GM23338 (cell line): ENCODE measurements at regions not wholly inside any gene's neighbourhood (a gene's known extent, or its start where the extent isn't known, plus 50 kb on each side); places are given as distances from the start of the nearest gene placed in this dataset.

Experiments used
- ATAC-seq: fragments of 200-7000 bp; cut with Tn5 transposase; 3 replicates; pipeline ENCODE4 v1.9.1; 2020
- DNase-seq: peaks from one replicate; pipeline ENCODE4 v3.0.0-alpha.2; 2015; ENCODE audit warnings: low spot score
- H2AFZ ChIP-seq: fragments of 200-600 bp; sonication (generic); 2 replicates; pipeline ENCODE4 v1.8.0; 2016; ENCODE audit warnings: antibody characterized with exemption, mild to moderate bottlenecking, moderate library complexity
- H3F3A ChIP-seq: fragments of 200-600 bp; sonication (generic); replicated peaks from 2 replicates; pipeline ENCODE4 v1.8.0; 2017; ENCODE audit warnings: antibody characterized with exemption, mixed run types, low read depth
- H3K27ac ChIP-seq: fragments of 200-600 bp; sonication (generic); 2 replicates; pipeline ENCODE4 v1.6.1; 2016; ENCODE audit warnings: low read depth
- H3K27me3 ChIP-seq: fragments of 200-600 bp; sonication (generic); 2 replicates; pipeline ENCODE4 v1.8.0; 2016; ENCODE audit warnings: mild to moderate bottlenecking, mixed run types, moderate library complexity; ENCODE audit not compliant: insufficient read depth
- H3K36me3 ChIP-seq: fragments of 200-600 bp; sonication (generic); 2 replicates; pipeline ENCODE4 v1.8.0; 2016; ENCODE audit warnings: mild to moderate bottlenecking; ENCODE audit not compliant: insufficient read depth
- H3K4me1 ChIP-seq: fragments of 200-600 bp; sonication (generic); 2 replicates; pipeline ENCODE4 v1.8.0; 2016; ENCODE audit warnings: mild to moderate bottlenecking, moderate library complexity; ENCODE audit not compliant: insufficient read depth
- H3K4me2 ChIP-seq: fragments of 200-600 bp; sonication (generic); 2 replicates; pipeline ENCODE4 v1.7.1; 2017; ENCODE audit warnings: mixed run types
- H3K4me3 ChIP-seq: fragments of 200-600 bp; sonication (generic); 2 replicates; pipeline ENCODE4 v1.6.1; 2016; ENCODE audit warnings: mixed run types
- H3K79me2 ChIP-seq: fragments of 200-600 bp; sonication (generic); replicated peaks from 2 replicates; pipeline ENCODE4 v1.8.0; 2017; ENCODE audit warnings: mild to moderate bottlenecking; ENCODE audit not compliant: insufficient read depth
- H3K9me2 ChIP-seq: fragments of 200-600 bp; sonication (generic); 2 replicates; pipeline ENCODE4 v1.8.0; 2017; ENCODE audit not compliant: insufficient read depth
- H4K20me1 ChIP-seq: fragments of 200-600 bp; sonication (generic); replicated peaks from 2 replicates; pipeline ENCODE4 v1.8.0; 2017; ENCODE audit warnings: mild to moderate bottlenecking; ENCODE audit not compliant: insufficient read depth
- H3K27ac Mint-ChIP-seq: 2 replicates; pipeline ENCODE4 v1.8.0; 2020; ENCODE audit warnings: inconsistent platforms, mild to moderate bottlenecking, moderate library complexity, mixed read lengths
- H3K27me3 Mint-ChIP-seq: 3 replicates; pipeline ENCODE4 v1.8.0; 2022; ENCODE audit warnings: low read depth, mild to moderate bottlenecking, moderate library complexity, mixed read lengths, inconsistent platforms; ENCODE audit not compliant: insufficient read depth, poor library complexity
- H3K36me3 Mint-ChIP-seq: 3 replicates; pipeline ENCODE4 v1.8.0; 2021; ENCODE audit warnings: low read depth, mild to moderate bottlenecking, inconsistent platforms, moderate library complexity, mixed read lengths
- H3K4me1 Mint-ChIP-seq: 3 replicates; pipeline ENCODE4 v1.8.0; 2020; ENCODE audit warnings: mild to moderate bottlenecking, inconsistent platforms, mixed read lengths
- H3K4me3 Mint-ChIP-seq: 3 replicates; pipeline ENCODE4 v1.8.0; 2021; ENCODE audit warnings: moderate library complexity, mild to moderate bottlenecking, inconsistent platforms, mixed read lengths
- H3K9me3 Mint-ChIP-seq: 3 replicates; pipeline ENCODE4 v1.8.0; 2020; ENCODE audit warnings: moderate library complexity, mild to moderate bottlenecking, inconsistent platforms, mixed read lengths
- CREB1 ChIP-seq: fragments of 250-450 bp; sonication (Bioruptor Pico); IDR thresholded peaks from 2 replicates; pipeline ENCODE4 v1.5.0; 2020; ENCODE audit warnings: low read depth, mild to moderate bottlenecking, moderate library complexity
- CTCF ChIP-seq, 2 experiments: fragments of 200-600 bp in 1 of 2; sonication (generic) in 1 of 2; conservative IDR thresholded peaks; 2 replicates each; pipeline versions ENCODE4 v1.5.1 to v1.6.1; 2016 to 2017; ENCODE audit warnings: antibody characterized with exemption in 2 of 2, low read depth in 2 of 2, mild to moderate bottlenecking in 2 of 2, moderate library complexity in 1 of 2
- ETS1 ChIP-seq: IDR thresholded peaks from 2 replicates; pipeline ENCODE4 v1.6.1; 2016; ENCODE audit warnings: antibody characterized with exemption
- EZH2 ChIP-seq: fragments of 200-600 bp; sonication (generic); IDR thresholded peaks from one replicate; pipeline ENCODE4 v1.8.0; 2017; ENCODE audit warnings: antibody characterized with exemption, mild to moderate bottlenecking, low read depth; ENCODE audit not compliant: unreplicated experiment
- EZH2phosphoT487 ChIP-seq: fragments of 200-600 bp; sonication (generic); IDR thresholded peaks from one replicate; pipeline ENCODE4 v1.8.1; 2018; ENCODE audit warnings: antibody characterized with exemption; ENCODE audit not compliant: unreplicated experiment
- JUNB ChIP-seq: IDR thresholded peaks from one replicate; pipeline ENCODE4 v1.6.1; 2016; ENCODE audit warnings: antibody characterized with exemption; ENCODE audit not compliant: unreplicated experiment
- NANOG ChIP-seq: IDR thresholded peaks from 2 replicates; pipeline ENCODE4 v1.6.1; 2016; ENCODE audit warnings: antibody characterized with exemption, borderline replicate concordance
- POLR2AphosphoS5 ChIP-seq: IDR thresholded peaks from 2 replicates; pipeline ENCODE4 v1.6.1; 2016; ENCODE audit warnings: antibody characterized with exemption, low read depth
- REST ChIP-seq: IDR thresholded peaks from one replicate; pipeline ENCODE4 v1.6.1; 2018; ENCODE audit warnings: antibody characterized with exemption; ENCODE audit not compliant: unreplicated experiment
- STAT1 ChIP-seq: IDR thresholded peaks from one replicate; pipeline ENCODE4 v1.6.1; 2016; ENCODE audit warnings: antibody characterized with exemption; ENCODE audit not compliant: unreplicated experiment
- ZNF114 ChIP-seq: fragments of 250-450 bp; sonication (Bioruptor Pico); IDR thresholded peaks from 2 replicates; pipeline ENCODE4 v1.5.0; 2020; ENCODE audit warnings: mild to moderate bottlenecking, moderate library complexity
- ZNF331 ChIP-seq: fragments of 250-450 bp; sonication (Bioruptor Pico); IDR thresholded peaks from 2 replicates; pipeline ENCODE4 v1.5.0; 2020; ENCODE audit warnings: low read depth, mild to moderate bottlenecking, moderate library complexity
- TF ChIP-seq, protein P1 (sequence below): fragments of 250-450 bp; sonication (Bioruptor Pico); IDR thresholded peaks from 2 replicates; pipeline ENCODE4 v1.5.0; 2020; ENCODE audit warnings: mild to moderate bottlenecking, moderate library complexity

- no peak overlapping the region for H2AFZ ChIP-seq
- no peaks in the 10 kb centered on the region for H3K36me3 Mint-ChIP-seq
- DNase-seq: no peak
- H3K9me2 ChIP-seq: no peaks in the 10 kb centered on the region
- TF ChIP-seq CTCF (conservative IDR thresholded peaks at IDR 0.05; ENCODE audit: low read depth in 2 of 2): no peak
- TF ChIP-seq STAT1: no peak
- no peak for TF ChIP-seq ZNF331 (CRISPR knock-in tag)
- TF ChIP-seq POLR2AphosphoS5: no peak
- no peak for TF ChIP-seq CREB1
- TF ChIP-seq EZH2: no peak
- TF ChIP-seq ETS1: no peak
- TF ChIP-seq ZNF114 (CRISPR knock-in tag): no peak
- TF ChIP-seq EZH2phosphoT487: no peak
- no peak for TF ChIP-seq NANOG
- no peak for TF ChIP-seq REST
- TF ChIP-seq JUNB: no peak
- TF ChIP-seq, protein P1, sequence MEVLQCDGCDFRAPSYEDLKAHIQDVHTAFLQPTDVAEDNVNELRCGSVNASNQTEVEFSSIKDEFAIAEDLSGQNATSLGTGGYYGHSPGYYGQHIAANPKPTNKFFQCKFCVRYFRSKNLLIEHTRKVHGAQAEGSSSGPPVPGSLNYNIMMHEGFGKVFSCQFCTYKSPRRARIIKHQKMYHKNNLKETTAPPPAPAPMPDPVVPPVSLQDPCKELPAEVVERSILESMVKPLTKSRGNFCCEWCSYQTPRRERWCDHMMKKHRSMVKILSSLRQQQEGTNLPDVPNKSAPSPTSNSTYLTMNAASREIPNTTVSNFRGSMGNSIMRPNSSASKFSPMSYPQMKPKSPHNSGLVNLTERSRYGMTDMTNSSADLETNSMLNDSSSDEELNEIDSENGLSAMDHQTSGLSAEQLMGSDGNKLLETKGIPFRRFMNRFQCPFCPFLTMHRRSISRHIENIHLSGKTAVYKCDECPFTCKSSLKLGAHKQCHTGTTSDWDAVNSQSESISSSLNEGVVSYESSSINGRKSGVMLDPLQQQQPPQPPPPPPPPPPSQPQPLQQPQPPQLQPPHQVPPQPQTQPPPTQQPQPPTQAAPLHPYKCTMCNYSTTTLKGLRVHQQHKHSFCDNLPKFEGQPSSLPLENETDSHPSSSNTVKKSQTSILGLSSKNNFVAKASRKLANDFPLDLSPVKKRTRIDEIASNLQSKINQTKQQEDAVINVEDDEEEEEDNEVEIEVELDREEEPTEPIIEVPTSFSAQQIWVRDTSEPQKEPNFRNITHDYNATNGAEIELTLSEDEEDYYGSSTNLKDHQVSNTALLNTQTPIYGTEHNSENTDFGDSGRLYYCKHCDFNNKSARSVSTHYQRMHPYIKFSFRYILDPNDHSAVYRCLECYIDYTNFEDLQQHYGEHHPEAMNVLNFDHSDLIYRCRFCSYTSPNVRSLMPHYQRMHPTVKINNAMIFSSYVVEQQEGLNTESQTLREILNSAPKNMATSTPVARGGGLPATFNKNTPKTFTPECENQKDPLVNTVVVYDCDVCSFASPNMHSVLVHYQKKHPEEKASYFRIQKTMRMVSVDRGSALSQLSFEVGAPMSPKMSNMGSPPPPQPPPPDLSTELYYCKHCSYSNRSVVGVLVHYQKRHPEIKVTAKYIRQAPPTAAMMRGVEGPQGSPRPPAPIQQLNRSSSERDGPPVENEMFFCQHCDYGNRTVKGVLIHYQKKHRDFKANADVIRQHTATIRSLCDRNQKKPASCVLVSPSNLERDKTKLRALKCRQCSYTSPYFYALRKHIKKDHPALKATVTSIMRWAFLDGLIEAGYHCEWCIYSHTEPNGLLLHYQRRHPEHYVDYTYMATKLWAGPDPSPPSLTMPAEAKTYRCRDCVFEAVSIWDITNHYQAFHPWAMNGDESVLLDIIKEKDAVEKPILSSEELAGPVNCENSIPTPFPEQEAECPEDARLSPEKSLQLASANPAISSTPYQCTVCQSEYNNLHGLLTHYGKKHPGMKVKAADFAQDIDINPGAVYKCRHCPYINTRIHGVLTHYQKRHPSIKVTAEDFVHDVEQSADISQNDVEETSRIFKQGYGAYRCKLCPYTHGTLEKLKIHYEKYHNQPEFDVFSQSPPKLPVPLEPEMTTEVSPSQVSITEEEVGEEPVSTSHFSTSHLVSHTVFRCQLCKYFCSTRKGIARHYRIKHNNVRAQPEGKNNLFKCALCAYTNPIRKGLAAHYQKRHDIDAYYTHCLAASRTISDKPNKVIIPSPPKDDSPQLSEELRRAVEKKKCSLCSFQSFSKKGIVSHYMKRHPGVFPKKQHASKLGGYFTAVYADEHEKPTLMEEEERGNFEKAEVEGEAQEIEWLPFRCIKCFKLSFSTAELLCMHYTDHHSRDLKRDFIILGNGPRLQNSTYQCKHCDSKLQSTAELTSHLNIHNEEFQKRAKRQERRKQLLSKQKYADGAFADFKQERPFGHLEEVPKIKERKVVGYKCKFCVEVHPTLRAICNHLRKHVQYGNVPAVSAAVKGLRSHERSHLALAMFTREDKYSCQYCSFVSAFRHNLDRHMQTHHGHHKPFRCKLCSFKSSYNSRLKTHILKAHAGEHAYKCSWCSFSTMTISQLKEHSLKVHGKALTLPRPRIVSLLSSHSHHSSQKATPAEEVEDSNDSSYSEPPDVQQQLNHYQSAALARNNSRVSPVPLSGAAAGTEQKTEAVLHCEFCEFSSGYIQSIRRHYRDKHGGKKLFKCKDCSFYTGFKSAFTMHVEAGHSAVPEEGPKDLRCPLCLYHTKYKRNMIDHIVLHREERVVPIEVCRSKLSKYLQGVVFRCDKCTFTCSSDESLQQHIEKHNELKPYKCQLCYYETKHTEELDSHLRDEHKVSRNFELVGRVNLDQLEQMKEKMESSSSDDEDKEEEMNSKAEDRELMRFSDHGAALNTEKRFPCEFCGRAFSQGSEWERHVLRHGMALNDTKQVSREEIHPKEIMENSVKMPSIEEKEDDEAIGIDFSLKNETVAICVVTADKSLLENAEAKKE (CRISPR knock-in tag): no peak
- H3K27me3 ChIP-seq: no peaks in the 10 kb centered on the region
- H3K4me3 ChIP-seq: no peak overlapping the region
- ATAC-seq: no peak
- no peaks in the 10 kb centered on the region for H3K27me3 Mint-ChIP-seq
- H3F3A ChIP-seq: no peaks in the 10 kb centered on the region
- no peak overlapping the region for H3K4me3 Mint-ChIP-seq
- H4K20me1 ChIP-seq: no peaks in the 10 kb centered on the region
- H3K4me1 ChIP-seq: peaks cover 4% of the 10 kb centered on the region; the same call in 1 of the 2 replicates
- H3K9me3 Mint-ChIP-seq: no peaks in the 10 kb centered on the region
- peaks cover 2% of the 10 kb centered on the region; the same call in 2 of the 3 replicates for H3K4me1 Mint-ChIP-seq
- H3K36me3 ChIP-seq: no peaks in the 10 kb centered on the region
- no peaks in the 10 kb centered on the region for H3K79me2 ChIP-seq
- H3K27ac Mint-ChIP-seq: no peak overlapping the region
- H3K4me2 ChIP-seq: no peak overlapping the region
- no peak overlapping the region for H3K27ac ChIP-seq
Observed at GRCh38 chr1:83086986-83087512, 911.9 kb downstream of the TTLL7 start.
